ENCODE measurements at regions not wholly inside any gene's neighbourhood (a gene's known extent, or its start where the extent isn't known, plus 50 kb on each side); places are given as distances from the start of the nearest gene placed in this dataset.

- no peak for DNase-seq
Measured at GRCh38 chr3:31439890-31440750, 92.6 kb upstream of the STT3B start.

- no peak for DNase-seq
Measured at GRCh38 chr3:31440878-31441277, 91.8 kb upstream of the STT3B start.

- no peak for DNase-seq
Measured at GRCh38 chr3:31442755-31443154, 90.0 kb upstream of the STT3B start.

- no peak for DNase-seq
Measured at GRCh38 chr3:31444220-31445142, 88.2 kb upstream of the STT3B start.

GRCh38 chr3:31445701-31446100 lies 87.0 kb upstream of the STT3B start:
- no peak for DNase-seq

GRCh38 chr3:31448035-31448881 lies 84.5 kb upstream of the STT3B start:
- DNase-seq = no peak

GRCh38 chr3:31448882-31449243 lies 83.9 kb upstream of the STT3B start:
- DNase-seq = no peak

GRCh38 chr3:31449318-31449717 lies 83.4 kb upstream of the STT3B start:
- no peak for DNase-seq

- no peak for DNase-seq
Measured at GRCh38 chr3:31450345-31450744, 82.4 kb upstream of the STT3B start.

GRCh38 chr3:31452495-31453106 lies 80.1 kb upstream of the STT3B start:
- DNase-seq = no peak

- DNase-seq = no peak
Measured at GRCh38 chr3:31453430-31453829, 79.3 kb upstream of the STT3B start.

- DNase-seq = no peak
Measured at GRCh38 chr3:31455524-31455923, 77.2 kb upstream of the STT3B start.

- no peak for DNase-seq
Measured at GRCh38 chr3:31456373-31456772, 76.4 kb upstream of the STT3B start.

- DNase-seq = no peak
Measured at GRCh38 chr3:31461426-31461825, 71.3 kb upstream of the STT3B start.

- DNase-seq = no peak
Measured at GRCh38 chr3:31462050-31462569, 70.6 kb upstream of the STT3B start.

GRCh38 chr3:31465999-31466398 lies 66.7 kb upstream of the STT3B start:
- no peak for DNase-seq

- no peak for DNase-seq
Measured at GRCh38 chr3:31466866-31467265, 65.9 kb upstream of the STT3B start.

- DNase-seq = no peak
Measured at GRCh38 chr3:31468433-31468832, 64.3 kb upstream of the STT3B start.

- no peak for DNase-seq
Measured at GRCh38 chr3:31469385-31469784, 63.3 kb upstream of the STT3B start.

GRCh38 chr3:31472479-31473390 lies 60.0 kb upstream of the STT3B start:
- DNase-seq = no peak

- no peak for DNase-seq
Measured at GRCh38 chr3:31476209-31476608, 56.5 kb upstream of the STT3B start.
